ENCODE measurements at regions not wholly inside any gene's neighbourhood (a gene's known extent, or its start where the extent isn't known, plus 50 kb on each side); places are given as distances from the start of the nearest gene placed in this dataset.

DNA sequence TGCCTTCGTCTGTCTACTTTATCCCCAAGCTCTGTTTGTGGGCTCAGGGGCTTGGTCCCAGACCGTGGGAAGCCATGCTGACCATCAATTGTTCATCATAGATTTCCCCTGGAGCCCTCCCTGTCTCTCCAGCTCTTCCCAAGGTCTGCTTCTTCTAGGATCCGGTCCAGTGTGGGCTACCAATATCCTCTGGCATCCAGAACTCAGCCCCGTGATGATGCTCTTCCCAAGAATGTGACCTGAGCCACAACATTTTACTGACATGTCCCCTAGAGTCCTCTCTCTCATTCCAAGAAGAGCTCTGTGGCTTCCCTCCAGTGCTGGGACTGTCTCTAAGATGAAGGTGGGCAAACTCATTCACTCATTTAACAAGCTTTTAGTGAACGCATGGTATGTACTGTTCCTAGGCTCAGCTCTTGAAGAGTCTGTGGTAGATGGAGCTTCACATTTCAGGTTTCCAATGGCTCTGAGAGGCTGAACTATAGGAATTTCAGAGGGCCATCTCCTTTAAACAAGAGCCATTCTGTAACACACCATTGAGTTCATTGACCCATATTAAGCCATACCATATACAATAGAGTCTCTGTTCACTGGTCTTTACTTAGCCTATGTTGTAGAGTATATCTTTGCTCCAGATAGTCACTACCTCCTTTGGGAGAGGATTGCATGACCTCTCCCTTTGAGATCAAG is 142.0 kb upstream of the APCDD1 start:
- no peak overlapping the region for H3K4me2 ChIP-seq
- Mint-ChIP-seq H3K4me3 (no peak overlapping the region), H3K36me3 (ENCODE audit: low read depth) (peaks cover 2% of the 10 kb centered on the region), H3K27me3 (ENCODE audit: insufficient read depth, low read depth, poor library complexity) (peaks cover 2% of the 10 kb centered on the region), H3K9me3 (peaks cover 3% of the 10 kb centered on the region; the same call in 2 of the 3 replicates), H3K4me1 (peaks cover 4% of the 10 kb centered on the region), H3K27ac (no peak overlapping the region)
- DNase-seq (ENCODE audit: low spot score) (no peak), ATAC-seq (no peak)
- no peaks in the 10 kb centered on the region for H3F3A ChIP-seq (replicated peaks; ENCODE audit: low read depth)
- no peaks in the 10 kb centered on the region for H3K36me3 ChIP-seq (ENCODE audit: insufficient read depth)
- no peaks in the 10 kb centered on the region for H3K79me2 ChIP-seq (replicated peaks; ENCODE audit: insufficient read depth)
- H3K27me3 ChIP-seq (ENCODE audit: insufficient read depth) = no peaks in the 10 kb centered on the region
- no peak overlapping the region for H3K4me3 ChIP-seq
- no peaks in the 10 kb centered on the region for H4K20me1 ChIP-seq (replicated peaks; ENCODE audit: insufficient read depth)
- H3K27ac ChIP-seq (ENCODE audit: low read depth) = no peak overlapping the region
- TF ChIP-seq POLR2AphosphoS5 (IDR thresholded peaks at IDR 0.05; ENCODE audit: low read depth) (no peak), ZNF331 (CRISPR knock-in tag; IDR thresholded peaks at IDR 0.05; ENCODE audit: low read depth) (no peak), EZH2 (IDR thresholded peaks at IDR 0.05; ENCODE audit: low read depth, unreplicated experiment) (no peak), NANOG (IDR thresholded peaks at IDR 0.05; ENCODE audit: borderline replicate concordance) (no peak), STAT1 (IDR thresholded peaks at IDR 0.05; ENCODE audit: unreplicated experiment) (no peak), EZH2phosphoT487 (IDR thresholded peaks at IDR 0.05; ENCODE audit: unreplicated experiment) (no peak), CREB1 (CRISPR knock-in tag; IDR thresholded peaks at IDR 0.05; ENCODE audit: low read depth) (no peak), ZNF114 (CRISPR knock-in tag; IDR thresholded peaks at IDR 0.05) (no peak), JUNB (IDR thresholded peaks at IDR 0.05; ENCODE audit: unreplicated experiment) (no peak)
- TF ChIP-seq, protein P1, sequence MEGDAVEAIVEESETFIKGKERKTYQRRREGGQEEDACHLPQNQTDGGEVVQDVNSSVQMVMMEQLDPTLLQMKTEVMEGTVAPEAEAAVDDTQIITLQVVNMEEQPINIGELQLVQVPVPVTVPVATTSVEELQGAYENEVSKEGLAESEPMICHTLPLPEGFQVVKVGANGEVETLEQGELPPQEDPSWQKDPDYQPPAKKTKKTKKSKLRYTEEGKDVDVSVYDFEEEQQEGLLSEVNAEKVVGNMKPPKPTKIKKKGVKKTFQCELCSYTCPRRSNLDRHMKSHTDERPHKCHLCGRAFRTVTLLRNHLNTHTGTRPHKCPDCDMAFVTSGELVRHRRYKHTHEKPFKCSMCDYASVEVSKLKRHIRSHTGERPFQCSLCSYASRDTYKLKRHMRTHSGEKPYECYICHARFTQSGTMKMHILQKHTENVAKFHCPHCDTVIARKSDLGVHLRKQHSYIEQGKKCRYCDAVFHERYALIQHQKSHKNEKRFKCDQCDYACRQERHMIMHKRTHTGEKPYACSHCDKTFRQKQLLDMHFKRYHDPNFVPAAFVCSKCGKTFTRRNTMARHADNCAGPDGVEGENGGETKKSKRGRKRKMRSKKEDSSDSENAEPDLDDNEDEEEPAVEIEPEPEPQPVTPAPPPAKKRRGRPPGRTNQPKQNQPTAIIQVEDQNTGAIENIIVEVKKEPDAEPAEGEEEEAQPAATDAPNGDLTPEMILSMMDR (conservative IDR thresholded peaks at IDR 0.05; ENCODE audit: low read depth in 2 of 2) = no peak
- TF ChIP-seq, protein P2, sequence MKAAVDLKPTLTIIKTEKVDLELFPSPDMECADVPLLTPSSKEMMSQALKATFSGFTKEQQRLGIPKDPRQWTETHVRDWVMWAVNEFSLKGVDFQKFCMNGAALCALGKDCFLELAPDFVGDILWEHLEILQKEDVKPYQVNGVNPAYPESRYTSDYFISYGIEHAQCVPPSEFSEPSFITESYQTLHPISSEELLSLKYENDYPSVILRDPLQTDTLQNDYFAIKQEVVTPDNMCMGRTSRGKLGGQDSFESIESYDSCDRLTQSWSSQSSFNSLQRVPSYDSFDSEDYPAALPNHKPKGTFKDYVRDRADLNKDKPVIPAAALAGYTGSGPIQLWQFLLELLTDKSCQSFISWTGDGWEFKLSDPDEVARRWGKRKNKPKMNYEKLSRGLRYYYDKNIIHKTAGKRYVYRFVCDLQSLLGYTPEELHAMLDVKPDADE (IDR thresholded peaks at IDR 0.05) = no peak
- TF ChIP-seq, protein P3, sequence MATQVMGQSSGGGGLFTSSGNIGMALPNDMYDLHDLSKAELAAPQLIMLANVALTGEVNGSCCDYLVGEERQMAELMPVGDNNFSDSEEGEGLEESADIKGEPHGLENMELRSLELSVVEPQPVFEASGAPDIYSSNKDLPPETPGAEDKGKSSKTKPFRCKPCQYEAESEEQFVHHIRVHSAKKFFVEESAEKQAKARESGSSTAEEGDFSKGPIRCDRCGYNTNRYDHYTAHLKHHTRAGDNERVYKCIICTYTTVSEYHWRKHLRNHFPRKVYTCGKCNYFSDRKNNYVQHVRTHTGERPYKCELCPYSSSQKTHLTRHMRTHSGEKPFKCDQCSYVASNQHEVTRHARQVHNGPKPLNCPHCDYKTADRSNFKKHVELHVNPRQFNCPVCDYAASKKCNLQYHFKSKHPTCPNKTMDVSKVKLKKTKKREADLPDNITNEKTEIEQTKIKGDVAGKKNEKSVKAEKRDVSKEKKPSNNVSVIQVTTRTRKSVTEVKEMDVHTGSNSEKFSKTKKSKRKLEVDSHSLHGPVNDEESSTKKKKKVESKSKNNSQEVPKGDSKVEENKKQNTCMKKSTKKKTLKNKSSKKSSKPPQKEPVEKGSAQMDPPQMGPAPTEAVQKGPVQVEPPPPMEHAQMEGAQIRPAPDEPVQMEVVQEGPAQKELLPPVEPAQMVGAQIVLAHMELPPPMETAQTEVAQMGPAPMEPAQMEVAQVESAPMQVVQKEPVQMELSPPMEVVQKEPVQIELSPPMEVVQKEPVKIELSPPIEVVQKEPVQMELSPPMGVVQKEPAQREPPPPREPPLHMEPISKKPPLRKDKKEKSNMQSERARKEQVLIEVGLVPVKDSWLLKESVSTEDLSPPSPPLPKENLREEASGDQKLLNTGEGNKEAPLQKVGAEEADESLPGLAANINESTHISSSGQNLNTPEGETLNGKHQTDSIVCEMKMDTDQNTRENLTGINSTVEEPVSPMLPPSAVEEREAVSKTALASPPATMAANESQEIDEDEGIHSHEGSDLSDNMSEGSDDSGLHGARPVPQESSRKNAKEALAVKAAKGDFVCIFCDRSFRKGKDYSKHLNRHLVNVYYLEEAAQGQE (IDR thresholded peaks at IDR 0.05; ENCODE audit: unreplicated experiment) = no peak
- TF ChIP-seq, protein P4, sequence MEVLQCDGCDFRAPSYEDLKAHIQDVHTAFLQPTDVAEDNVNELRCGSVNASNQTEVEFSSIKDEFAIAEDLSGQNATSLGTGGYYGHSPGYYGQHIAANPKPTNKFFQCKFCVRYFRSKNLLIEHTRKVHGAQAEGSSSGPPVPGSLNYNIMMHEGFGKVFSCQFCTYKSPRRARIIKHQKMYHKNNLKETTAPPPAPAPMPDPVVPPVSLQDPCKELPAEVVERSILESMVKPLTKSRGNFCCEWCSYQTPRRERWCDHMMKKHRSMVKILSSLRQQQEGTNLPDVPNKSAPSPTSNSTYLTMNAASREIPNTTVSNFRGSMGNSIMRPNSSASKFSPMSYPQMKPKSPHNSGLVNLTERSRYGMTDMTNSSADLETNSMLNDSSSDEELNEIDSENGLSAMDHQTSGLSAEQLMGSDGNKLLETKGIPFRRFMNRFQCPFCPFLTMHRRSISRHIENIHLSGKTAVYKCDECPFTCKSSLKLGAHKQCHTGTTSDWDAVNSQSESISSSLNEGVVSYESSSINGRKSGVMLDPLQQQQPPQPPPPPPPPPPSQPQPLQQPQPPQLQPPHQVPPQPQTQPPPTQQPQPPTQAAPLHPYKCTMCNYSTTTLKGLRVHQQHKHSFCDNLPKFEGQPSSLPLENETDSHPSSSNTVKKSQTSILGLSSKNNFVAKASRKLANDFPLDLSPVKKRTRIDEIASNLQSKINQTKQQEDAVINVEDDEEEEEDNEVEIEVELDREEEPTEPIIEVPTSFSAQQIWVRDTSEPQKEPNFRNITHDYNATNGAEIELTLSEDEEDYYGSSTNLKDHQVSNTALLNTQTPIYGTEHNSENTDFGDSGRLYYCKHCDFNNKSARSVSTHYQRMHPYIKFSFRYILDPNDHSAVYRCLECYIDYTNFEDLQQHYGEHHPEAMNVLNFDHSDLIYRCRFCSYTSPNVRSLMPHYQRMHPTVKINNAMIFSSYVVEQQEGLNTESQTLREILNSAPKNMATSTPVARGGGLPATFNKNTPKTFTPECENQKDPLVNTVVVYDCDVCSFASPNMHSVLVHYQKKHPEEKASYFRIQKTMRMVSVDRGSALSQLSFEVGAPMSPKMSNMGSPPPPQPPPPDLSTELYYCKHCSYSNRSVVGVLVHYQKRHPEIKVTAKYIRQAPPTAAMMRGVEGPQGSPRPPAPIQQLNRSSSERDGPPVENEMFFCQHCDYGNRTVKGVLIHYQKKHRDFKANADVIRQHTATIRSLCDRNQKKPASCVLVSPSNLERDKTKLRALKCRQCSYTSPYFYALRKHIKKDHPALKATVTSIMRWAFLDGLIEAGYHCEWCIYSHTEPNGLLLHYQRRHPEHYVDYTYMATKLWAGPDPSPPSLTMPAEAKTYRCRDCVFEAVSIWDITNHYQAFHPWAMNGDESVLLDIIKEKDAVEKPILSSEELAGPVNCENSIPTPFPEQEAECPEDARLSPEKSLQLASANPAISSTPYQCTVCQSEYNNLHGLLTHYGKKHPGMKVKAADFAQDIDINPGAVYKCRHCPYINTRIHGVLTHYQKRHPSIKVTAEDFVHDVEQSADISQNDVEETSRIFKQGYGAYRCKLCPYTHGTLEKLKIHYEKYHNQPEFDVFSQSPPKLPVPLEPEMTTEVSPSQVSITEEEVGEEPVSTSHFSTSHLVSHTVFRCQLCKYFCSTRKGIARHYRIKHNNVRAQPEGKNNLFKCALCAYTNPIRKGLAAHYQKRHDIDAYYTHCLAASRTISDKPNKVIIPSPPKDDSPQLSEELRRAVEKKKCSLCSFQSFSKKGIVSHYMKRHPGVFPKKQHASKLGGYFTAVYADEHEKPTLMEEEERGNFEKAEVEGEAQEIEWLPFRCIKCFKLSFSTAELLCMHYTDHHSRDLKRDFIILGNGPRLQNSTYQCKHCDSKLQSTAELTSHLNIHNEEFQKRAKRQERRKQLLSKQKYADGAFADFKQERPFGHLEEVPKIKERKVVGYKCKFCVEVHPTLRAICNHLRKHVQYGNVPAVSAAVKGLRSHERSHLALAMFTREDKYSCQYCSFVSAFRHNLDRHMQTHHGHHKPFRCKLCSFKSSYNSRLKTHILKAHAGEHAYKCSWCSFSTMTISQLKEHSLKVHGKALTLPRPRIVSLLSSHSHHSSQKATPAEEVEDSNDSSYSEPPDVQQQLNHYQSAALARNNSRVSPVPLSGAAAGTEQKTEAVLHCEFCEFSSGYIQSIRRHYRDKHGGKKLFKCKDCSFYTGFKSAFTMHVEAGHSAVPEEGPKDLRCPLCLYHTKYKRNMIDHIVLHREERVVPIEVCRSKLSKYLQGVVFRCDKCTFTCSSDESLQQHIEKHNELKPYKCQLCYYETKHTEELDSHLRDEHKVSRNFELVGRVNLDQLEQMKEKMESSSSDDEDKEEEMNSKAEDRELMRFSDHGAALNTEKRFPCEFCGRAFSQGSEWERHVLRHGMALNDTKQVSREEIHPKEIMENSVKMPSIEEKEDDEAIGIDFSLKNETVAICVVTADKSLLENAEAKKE (CRISPR knock-in tag; IDR thresholded peaks at IDR 0.05) = no peak
- no peak overlapping the region for H2AFZ ChIP-seq
- no peaks in the 10 kb centered on the region; the same call in none of the 2 replicates for H3K9me2 ChIP-seq (ENCODE audit: insufficient read depth)
- no peaks in the 10 kb centered on the region for H3K4me1 ChIP-seq (ENCODE audit: insufficient read depth)
